ENCODE measurements at regions not wholly inside any gene's neighbourhood (a gene's known extent, or its start where the extent isn't known, plus 50 kb on each side); places are given as distances from the start of the nearest gene placed in this dataset.

GRCh38 chr6:48986845-48987244, 476.2 kb downstream of the MMUT start:
- no peaks in the 10 kb centered on the region for H3K36me3 ChIP-seq (ENCODE audit: control insufficient read depth in 4 of 4, insufficient read depth in 3 of 4, low read depth in 1 of 4, low read length in 3 of 4)
- no peak overlapping the region for H3K9ac ChIP-seq (ENCODE audit: low read depth in 1 of 2, low read length in 2 of 2)
- TF ChIP-seq MAX (IDR thresholded peaks at IDR 0.05) (no peak), EGR1 (IDR thresholded peaks at IDR 0.05; ENCODE audit: low read depth in 2 of 2) (no peak), RAD21 (IDR thresholded peaks at IDR 0.05) (no peak), TAF1 (conservative IDR thresholded peaks at IDR 0.05) (no peak), FOXA2 (IDR thresholded peaks at IDR 0.05) (no peak), GABPA (IDR thresholded peaks at IDR 0.05 in 1 of 2, conservative IDR thresholded peaks at IDR 0.05 in 1 of 2) (no peak), HNF4G (IDR thresholded peaks at IDR 0.05) (no peak), JUND (IDR thresholded peaks at IDR 0.05) (no peak), FOXA1 (IDR thresholded peaks at IDR 0.05) (no peak), ZBTB33 (IDR thresholded peaks at IDR 0.05) (no peak)
- no peak for DNase-seq (ENCODE audit: low spot score)
- H3K4me1 ChIP-seq (ENCODE audit: control insufficient read depth in 4 of 4, insufficient read depth in 4 of 4, low read length in 3 of 4), result no peaks in the 10 kb centered on the region
- 84% methylated on average over 4 of the region's 4 CpGs for WGBS
- H3K9me3 ChIP-seq (ENCODE audit: control insufficient read depth in 4 of 4, low read length in 3 of 4), result peaks cover 0 to 8% (median 2%) of the 10 kb centered on the region in 4 donors
- no peak overlapping the region for H3K27ac ChIP-seq (ENCODE audit: low read depth in 1 of 2, low read length in 2 of 2)
- no peaks in the 10 kb centered on the region for H3K27me3 ChIP-seq (ENCODE audit: control insufficient read depth in 4 of 4, insufficient read depth in 4 of 4, low read length in 3 of 4)
- no peak overlapping the region for H3K4me3 ChIP-seq (ENCODE audit: low read depth in 1 of 3, low read length in 3 of 3)

- H3K9ac ChIP-seq (ENCODE audit: low read depth in 1 of 2, low read length in 2 of 2), result no peak overlapping the region
- DNase-seq (ENCODE audit: low spot score), result no peak
- 75% methylated on average over 2 of the region's 2 CpGs for WGBS
- H3K4me1 ChIP-seq (ENCODE audit: control insufficient read depth in 4 of 4, insufficient read depth in 4 of 4, low read length in 3 of 4), result no peaks in the 10 kb centered on the region
- no peaks in the 10 kb centered on the region for H3K36me3 ChIP-seq (ENCODE audit: control insufficient read depth in 4 of 4, insufficient read depth in 3 of 4, low read depth in 1 of 4, low read length in 3 of 4)
- H3K4me3 ChIP-seq (ENCODE audit: low read depth in 1 of 3, low read length in 3 of 3), result no peak overlapping the region
- H3K27me3 ChIP-seq (ENCODE audit: control insufficient read depth in 4 of 4, insufficient read depth in 4 of 4, low read length in 3 of 4), result no peaks in the 10 kb centered on the region
- peaks cover 0 to 8% (median 2%) of the 10 kb centered on the region in 4 donors for H3K9me3 ChIP-seq (ENCODE audit: control insufficient read depth in 4 of 4, low read length in 3 of 4)
- TF ChIP-seq JUND (IDR thresholded peaks at IDR 0.05) (no peak), HNF4G (IDR thresholded peaks at IDR 0.05) (no peak), SP1 (IDR thresholded peaks at IDR 0.05) (no peak), CTCF (IDR thresholded peaks at IDR 0.05; ENCODE audit: low read depth, low read length, missing input control) (no peak), RXRA (IDR thresholded peaks at IDR 0.05) (no peak), FOXA1 (IDR thresholded peaks at IDR 0.05) (no peak), TAF1 (conservative IDR thresholded peaks at IDR 0.05) (no peak), MAX (IDR thresholded peaks at IDR 0.05) (no peak), HNF4A (conservative IDR thresholded peaks at IDR 0.05) (no peak), REST (IDR thresholded peaks at IDR 0.05) (no peak), NR2F2 (IDR thresholded peaks at IDR 0.05) (no peak)
- no peak overlapping the region for H3K27ac ChIP-seq (ENCODE audit: low read depth in 1 of 2, low read length in 2 of 2)
Measured at GRCh38 chr6:48986105-48986504, 476.9 kb downstream of the MMUT start.

Data from liver (tissue), 8 donors.